ENCODE measurements at regions not wholly inside any gene's neighbourhood (a gene's known extent, or its start where the extent isn't known, plus 50 kb on each side); places are given as distances from the start of the nearest gene placed in this dataset.

DNA sequence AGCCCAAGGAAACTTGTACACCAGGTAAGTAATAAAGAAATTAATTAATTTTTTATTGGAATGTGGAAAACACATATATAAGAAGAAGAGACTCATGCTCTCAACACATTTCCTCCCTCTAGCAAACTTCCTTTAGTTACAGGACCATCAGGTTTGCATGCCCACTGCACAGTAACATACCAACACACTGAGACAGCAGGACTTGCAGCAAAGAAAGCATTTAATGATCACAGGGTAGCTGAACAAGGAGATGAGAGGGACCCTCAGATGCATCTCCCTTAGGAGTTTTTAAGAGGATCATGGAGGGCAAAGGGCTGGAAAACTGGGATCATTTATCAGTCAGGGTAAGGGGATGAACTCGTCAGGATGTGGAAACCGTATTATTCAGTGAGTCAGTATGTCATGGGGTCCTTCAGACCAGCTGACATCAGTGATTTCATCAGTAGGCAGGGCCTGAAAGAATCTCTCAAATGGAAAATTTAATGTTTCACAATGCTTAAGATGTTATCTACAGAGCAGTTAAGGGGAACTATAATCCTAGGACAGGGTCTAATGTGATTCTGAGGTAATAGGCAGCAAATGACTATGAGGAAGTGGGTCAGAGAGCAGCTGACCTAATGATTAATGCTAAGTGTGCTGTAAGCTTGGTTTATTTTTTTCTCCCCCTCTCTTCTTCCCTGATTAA, 193.8 kb upstream of the RND3 start:
- ChIA-PET POLR2A (no interaction called here), CTCF (no interaction called here)
- intact Hi-C loops (cut with micrococcal nuclease; ENCODE audit: unreplicated experiment) (no loop called here), in situ Hi-C loops (cut with HindIII; ENCODE audit: low pct_unique_long_range_greater_than_20kb, low sequenced_read_pairs) (no loop called here)
- Histone ChIP-seq H3K36me3 (ENCODE audit: control insufficient read depth, insufficient read depth, low read length) (no peaks in the 10 kb centered on the region), H3K4me1 (ENCODE audit: control insufficient read depth, insufficient read depth, low read length) (no peaks in the 10 kb centered on the region), H3K9me3 (ENCODE audit: control insufficient read depth, insufficient read depth, low read depth, low read length) (no peaks in the 10 kb centered on the region), H3K27ac (ENCODE audit: low read length) (no peak overlapping the region), H3K4me3 (ENCODE audit: low read depth in 2 of 2, low read length in 2 of 2) (no peak overlapping the region), H3K27me3 (ENCODE audit: control insufficient read depth, insufficient read depth, low read length) (no peaks in the 10 kb centered on the region)
- TF ChIP-seq CTCF (IDR thresholded peaks at IDR 0.05): no peak
- no peak for TF ChIP-seq TCF7L2 (IDR thresholded peaks at IDR 0.05; ENCODE audit: low read depth, low read length)
- no peak for TF ChIP-seq SIN3A (IDR thresholded peaks at IDR 0.05; ENCODE audit: borderline replicate concordance, insufficient read depth, low read depth, low read length)
- TF ChIP-seq POLR2AphosphoS5 (IDR thresholded peaks at IDR 0.05; ENCODE audit: low read depth, low read length): no peak
- TF ChIP-seq REST (IDR thresholded peaks at IDR 0.05; ENCODE audit: insufficient read depth in 1 of 2, low read depth in 2 of 2, low read length in 1 of 2): no peak
- ATAC-seq (no peak), DNase-seq (ENCODE audit: low read depth, low spot score) (peak; percentile 10)
- BruUV-seq (replicated peaks): no TSS peak

DNA sequence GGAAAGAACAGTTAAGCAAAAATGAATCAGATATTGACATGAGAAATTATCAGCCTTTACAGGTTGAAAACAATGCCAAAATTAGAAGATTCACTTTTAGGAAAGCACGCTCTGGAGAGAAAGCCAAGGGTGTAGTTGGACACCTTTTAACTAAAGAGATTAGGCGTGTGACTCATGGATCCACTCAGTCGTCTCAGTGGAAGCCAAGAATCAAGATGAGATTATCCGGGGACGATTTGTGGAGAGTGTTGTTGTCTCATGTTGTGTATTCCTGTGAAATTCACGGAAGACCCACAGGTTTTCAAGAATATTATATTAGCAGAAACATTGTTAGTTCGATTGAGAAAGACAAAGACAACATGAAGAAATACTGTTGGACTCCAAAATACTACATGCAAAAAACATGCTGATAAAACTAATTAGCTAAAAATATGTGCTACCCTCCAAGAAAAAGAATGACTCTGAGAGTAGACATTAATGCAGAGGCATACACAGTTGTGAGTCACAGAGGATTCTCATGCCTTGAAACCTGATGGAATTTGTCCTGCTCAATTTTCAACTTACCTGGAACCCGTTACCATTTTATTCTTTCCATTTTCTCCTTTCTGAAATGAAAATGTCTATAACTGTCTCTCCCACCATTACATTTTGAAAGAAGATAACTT, 192.1 kb upstream of the RND3 start:
- no peak for DNase-seq (ENCODE audit: low read depth, low spot score)
- POLR2A ChIA-PET: no interaction called here
- in situ Hi-C loops (cut with HindIII; ENCODE audit: low pct_unique_long_range_greater_than_20kb, low sequenced_read_pairs): no loop called here
- CTCF ChIA-PET: no interaction called here
- no peak for ATAC-seq
- intact Hi-C loops (cut with micrococcal nuclease; ENCODE audit: unreplicated experiment): no loop called here
- Histone ChIP-seq H3K4me1 (ENCODE audit: control insufficient read depth, insufficient read depth, low read length) (no peaks in the 10 kb centered on the region), H3K4me3 (ENCODE audit: low read depth in 2 of 2, low read length in 2 of 2) (no peak overlapping the region), H3K27ac (ENCODE audit: low read length) (no peak overlapping the region), H3K9me3 (ENCODE audit: control insufficient read depth, insufficient read depth, low read depth, low read length) (no peaks in the 10 kb centered on the region), H3K27me3 (ENCODE audit: control insufficient read depth, insufficient read depth, low read length) (no peaks in the 10 kb centered on the region), H3K36me3 (ENCODE audit: control insufficient read depth, insufficient read depth, low read length) (no peaks in the 10 kb centered on the region)
- TF ChIP-seq REST (IDR thresholded peaks at IDR 0.05; ENCODE audit: insufficient read depth in 1 of 2, low read depth in 2 of 2, low read length in 1 of 2) (no peak), SIN3A (IDR thresholded peaks at IDR 0.05; ENCODE audit: borderline replicate concordance, insufficient read depth, low read depth, low read length) (no peak), POLR2AphosphoS5 (IDR thresholded peaks at IDR 0.05; ENCODE audit: low read depth, low read length) (no peak), TCF7L2 (IDR thresholded peaks at IDR 0.05; ENCODE audit: low read depth, low read length) (no peak), CTCF (IDR thresholded peaks at IDR 0.05) (no peak)
- BruUV-seq (replicated peaks): no TSS peak
